Cardiac muscle cell (in vitro differentiated cells and primary cell): ENCODE measurements at regions not wholly inside any gene's neighbourhood (a gene's known extent, or its start where the extent isn't known, plus 50 kb on each side); places are given as distances from the start of the nearest gene placed in this dataset.

ENCODE experiments used
- DNase-seq, 2 donors: peaks; one replicate each; pipeline versions ENCODE4 v3.0.0 to v3.0.0-alpha.2; 2010 to 2017; ENCODE audit warnings: low read depth in 1 of 2, low spot score in 1 of 2
- H3K27ac ChIP-seq: fragments of 200-600 bp; sonication (generic); 2 replicates; pipeline ENCODE4 v1.5.1; 2016
- H3K27me3 ChIP-seq: fragments of 200-600 bp; sonication (generic); 2 replicates; pipeline ENCODE4 v1.6.0; 2016; ENCODE audit warnings: control low read depth
- H3K36me3 ChIP-seq: fragments of 200-600 bp; sonication (generic); 2 replicates; pipeline ENCODE4 v1.5.1; 2016; ENCODE audit warnings: control low read depth
- H3K4me1 ChIP-seq: fragments of 200-600 bp; sonication (generic); 2 replicates; pipeline ENCODE4 v1.8.1; 2017; ENCODE audit warnings: low read depth, mild to moderate bottlenecking, mixed run types
- H3K4me3 ChIP-seq: fragments of 200-600 bp; sonication (generic); 2 replicates; pipeline ENCODE4 v1.5.1; 2016; ENCODE audit warnings: mild to moderate bottlenecking
- H3K9me3 ChIP-seq: fragments of 200-600 bp; sonication (generic); 2 replicates; pipeline ENCODE4 v1.5.1; 2017; ENCODE audit warnings: low read depth, mild to moderate bottlenecking, control low read depth
- CTCF ChIP-seq: IDR thresholded peaks from 2 replicates; pipeline ENCODE4 v1.5.1; 2012; ENCODE audit warnings: low read depth, mild to moderate bottlenecking, low read length

GRCh38 chr7:56188823-56189346 lies 72.7 kb upstream of the NUPR2 start:
- no peak overlapping the region for H3K27ac ChIP-seq
- no peaks in the 10 kb centered on the region for H3K27me3 ChIP-seq
- H3K4me1 ChIP-seq, result no peaks in the 10 kb centered on the region
- no peak for TF ChIP-seq CTCF
- no peak overlapping the region for H3K4me3 ChIP-seq
- DNase-seq, result no peak
- no peaks in the 10 kb centered on the region for H3K36me3 ChIP-seq
- peaks cover 3% of the 10 kb centered on the region for H3K9me3 ChIP-seq

- no peak for DNase-seq
- no peak overlapping the region for H3K27ac ChIP-seq
- H3K9me3 ChIP-seq, result peaks cover 3% of the 10 kb centered on the region
- no peak overlapping the region for H3K4me3 ChIP-seq
- no peaks in the 10 kb centered on the region for H3K36me3 ChIP-seq
- H3K4me1 ChIP-seq, result no peaks in the 10 kb centered on the region
- TF ChIP-seq CTCF, result no peak
- H3K27me3 ChIP-seq, result no peaks in the 10 kb centered on the region
Observed at GRCh38 chr7:56188376-56188775, 72.2 kb upstream of the NUPR2 start.

- Histone ChIP-seq H3K4me3 (no peak overlapping the region), H3K9me3 (peaks cover 4% of the 10 kb centered on the region), H3K27me3 (no peaks in the 10 kb centered on the region), H3K36me3 (no peaks in the 10 kb centered on the region), H3K27ac (no peak overlapping the region), H3K4me1 (no peaks in the 10 kb centered on the region)
- TF ChIP-seq CTCF, result no peak
- no peak for DNase-seq
Observed at GRCh38 chr7:56181010-56181409, 64.8 kb upstream of the NUPR2 start.

- H3K4me3 ChIP-seq, result no peak overlapping the region
Observed at GRCh38 chr7:56175771-56176170, 59.6 kb upstream of the NUPR2 start.

GRCh38 chr7:56174875-56175760 lies 58.9 kb upstream of the NUPR2 start:
- H3K36me3 ChIP-seq, result no peaks in the 10 kb centered on the region
- H3K27ac ChIP-seq, result no peak overlapping the region
- DNase-seq, result no peak
- H3K4me1 ChIP-seq, result no peaks in the 10 kb centered on the region
- no peak overlapping the region for H3K4me3 ChIP-seq
- H3K9me3 ChIP-seq, result peaks cover 4% of the 10 kb centered on the region
- TF ChIP-seq CTCF, result no peak
- no peaks in the 10 kb centered on the region for H3K27me3 ChIP-seq

More at GRCh38 chr7:56175771-56176170, 59.6 kb upstream of the NUPR2 start:
- H3K4me1 ChIP-seq, result no peaks in the 10 kb centered on the region
- H3K27ac ChIP-seq, result no peak overlapping the region
- H3K27me3 ChIP-seq, result no peaks in the 10 kb centered on the region
- no peak for TF ChIP-seq CTCF
- DNase-seq, result no peak
- H3K9me3 ChIP-seq, result peaks cover 4% of the 10 kb centered on the region
- H3K36me3 ChIP-seq, result no peaks in the 10 kb centered on the region
